ENCODE measurements at regions not wholly inside any gene's neighbourhood (a gene's known extent, or its start where the extent isn't known, plus 50 kb on each side); places are given as distances from the start of the nearest gene placed in this dataset.

DNA sequence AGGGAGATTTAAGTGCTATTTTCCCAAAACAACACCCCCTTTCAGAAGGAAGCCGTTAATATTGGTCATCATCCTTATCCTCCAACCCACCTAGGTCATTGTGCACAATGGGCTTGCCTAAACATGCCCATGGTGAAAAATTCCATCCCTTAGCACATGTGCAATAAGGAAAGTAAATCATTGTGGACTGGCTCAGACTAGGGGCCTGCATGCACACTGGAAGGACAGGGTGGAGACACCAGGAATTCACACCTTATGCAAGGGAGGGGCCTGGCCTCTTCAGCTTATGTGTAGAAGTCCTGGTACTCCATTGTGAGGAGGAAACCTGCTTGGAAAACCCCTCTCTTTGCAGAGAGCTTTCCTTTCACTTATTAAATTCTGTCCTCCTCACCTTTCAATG is 311.4 kb upstream of the NDST4 start:
- TF ChIP-seq, protein P1, sequence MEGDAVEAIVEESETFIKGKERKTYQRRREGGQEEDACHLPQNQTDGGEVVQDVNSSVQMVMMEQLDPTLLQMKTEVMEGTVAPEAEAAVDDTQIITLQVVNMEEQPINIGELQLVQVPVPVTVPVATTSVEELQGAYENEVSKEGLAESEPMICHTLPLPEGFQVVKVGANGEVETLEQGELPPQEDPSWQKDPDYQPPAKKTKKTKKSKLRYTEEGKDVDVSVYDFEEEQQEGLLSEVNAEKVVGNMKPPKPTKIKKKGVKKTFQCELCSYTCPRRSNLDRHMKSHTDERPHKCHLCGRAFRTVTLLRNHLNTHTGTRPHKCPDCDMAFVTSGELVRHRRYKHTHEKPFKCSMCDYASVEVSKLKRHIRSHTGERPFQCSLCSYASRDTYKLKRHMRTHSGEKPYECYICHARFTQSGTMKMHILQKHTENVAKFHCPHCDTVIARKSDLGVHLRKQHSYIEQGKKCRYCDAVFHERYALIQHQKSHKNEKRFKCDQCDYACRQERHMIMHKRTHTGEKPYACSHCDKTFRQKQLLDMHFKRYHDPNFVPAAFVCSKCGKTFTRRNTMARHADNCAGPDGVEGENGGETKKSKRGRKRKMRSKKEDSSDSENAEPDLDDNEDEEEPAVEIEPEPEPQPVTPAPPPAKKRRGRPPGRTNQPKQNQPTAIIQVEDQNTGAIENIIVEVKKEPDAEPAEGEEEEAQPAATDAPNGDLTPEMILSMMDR (IDR thresholded peaks at IDR 0.05), result no peak
- TF ChIP-seq EP300 (IDR thresholded peaks at IDR 0.05) (no peak), POLR2A (IDR thresholded peaks at IDR 0.05) (no peak)
